Inflammatory macrophage treated with lipopolysaccharide for 4 hours (primary cell): ENCODE measurements at regions not wholly inside any gene's neighbourhood (a gene's known extent, or its start where the extent isn't known, plus 50 kb on each side); places are given as distances from the start of the nearest gene placed in this dataset.

ENCODE experiments used
- DNase-seq: peaks from one replicate; pipeline ENCODE4 v3.0.0-alpha.2; 2020

DNA sequence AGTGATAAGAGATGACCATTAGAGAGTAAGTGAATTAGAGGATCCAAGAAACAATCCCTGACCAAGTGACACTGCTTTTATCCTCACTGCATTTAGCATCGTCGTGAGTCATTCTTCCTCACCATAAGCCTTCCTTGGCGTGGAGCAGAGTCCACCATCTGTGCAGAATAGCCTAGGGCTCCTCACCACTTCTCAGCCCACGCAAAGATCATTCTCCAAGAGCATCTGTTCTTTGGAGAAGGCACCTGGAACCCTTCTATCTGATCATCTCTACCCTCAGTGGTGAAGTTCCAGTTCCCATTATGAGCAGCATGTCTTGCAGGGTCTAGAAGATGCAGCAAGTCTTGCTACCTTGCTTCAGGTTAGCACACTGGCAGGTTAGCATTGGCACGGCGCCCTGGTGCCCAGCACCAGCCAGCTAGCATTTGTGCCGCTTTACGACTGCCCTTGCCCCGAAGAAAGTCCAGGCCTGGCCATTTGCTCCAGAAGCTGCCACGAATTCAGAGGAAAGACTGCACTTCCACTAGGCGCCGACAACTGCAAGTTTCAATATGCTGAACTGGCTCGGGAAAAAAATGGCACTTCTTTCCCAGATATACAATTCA lies 225.8 kb downstream of the TTC32 start:
- no peak for DNase-seq

DNA sequence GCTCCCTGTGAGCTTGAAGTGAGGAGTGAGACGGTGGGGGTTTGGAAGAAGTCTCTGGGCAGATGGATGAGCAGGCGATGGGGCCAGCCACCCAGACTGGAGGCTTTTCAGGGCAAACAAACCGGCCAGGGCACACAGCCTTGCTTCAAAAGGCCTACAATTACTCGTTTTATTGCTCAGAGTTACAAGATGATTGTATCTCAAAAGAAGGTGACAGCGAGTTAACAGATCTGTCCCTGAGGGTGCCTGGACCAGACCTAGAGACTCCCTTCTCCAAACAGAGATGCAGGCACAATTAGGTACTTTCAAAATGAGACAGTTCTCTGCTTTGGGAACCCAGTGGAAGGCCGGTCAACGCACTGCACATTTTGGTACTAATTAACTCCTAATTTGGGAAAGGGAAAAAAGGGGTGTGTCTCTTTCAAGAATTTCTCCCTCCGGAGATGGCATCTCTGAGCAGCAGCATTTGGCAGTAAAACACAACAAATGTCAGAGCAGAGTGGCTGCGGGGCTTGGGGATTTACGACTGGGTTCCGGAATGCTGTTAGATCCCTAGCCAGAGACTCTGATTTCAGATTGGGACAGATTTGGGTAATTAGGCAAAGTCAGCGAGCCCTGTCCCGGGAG lies 226.7 kb downstream of the TTC32 start:
- no peak for DNase-seq

DNA sequence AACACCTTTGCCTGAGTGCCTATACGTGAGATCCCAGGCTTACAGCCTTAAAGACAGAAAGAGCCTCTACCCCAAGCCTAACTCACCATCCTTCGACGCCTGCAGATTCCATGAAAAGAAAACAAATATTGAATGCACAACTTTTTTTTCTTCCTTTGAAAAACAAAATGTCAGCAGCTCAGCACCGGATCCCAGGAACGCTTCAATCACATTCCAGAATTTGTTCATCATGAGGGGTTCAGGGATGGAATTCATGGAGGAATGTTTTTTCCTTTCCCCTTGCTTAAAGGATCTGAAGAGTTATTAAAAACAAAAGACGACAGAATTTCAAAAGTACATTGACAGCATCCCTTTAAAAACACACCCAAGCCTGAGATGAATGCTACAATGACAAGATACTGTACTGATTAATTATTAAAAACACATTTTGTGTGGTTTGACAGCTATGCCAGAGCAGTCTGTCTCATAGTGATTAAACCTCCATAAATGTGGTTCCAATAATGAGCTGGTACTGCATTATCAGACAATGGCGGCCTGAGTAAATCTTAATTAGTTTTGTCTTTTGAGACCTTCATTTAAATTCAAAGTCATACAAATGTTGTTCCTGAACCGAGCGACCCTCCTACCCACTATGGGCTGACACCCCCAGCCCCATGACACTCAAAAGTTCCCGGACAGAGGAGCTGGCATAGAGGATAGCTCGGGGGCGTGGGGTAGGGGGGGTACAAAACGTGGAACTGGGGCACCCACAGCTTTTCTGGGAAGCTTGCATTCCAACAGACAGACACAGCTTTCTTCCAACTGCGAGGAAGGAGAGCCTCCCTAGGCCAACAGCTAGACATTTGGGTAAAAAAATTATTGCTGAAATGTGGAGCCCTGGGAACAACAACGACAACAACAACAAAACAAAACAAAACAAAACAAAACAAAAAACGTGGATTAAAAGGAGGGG lies 227.5 kb downstream of the TTC32 start:
- DNase-seq: no peak

DNA sequence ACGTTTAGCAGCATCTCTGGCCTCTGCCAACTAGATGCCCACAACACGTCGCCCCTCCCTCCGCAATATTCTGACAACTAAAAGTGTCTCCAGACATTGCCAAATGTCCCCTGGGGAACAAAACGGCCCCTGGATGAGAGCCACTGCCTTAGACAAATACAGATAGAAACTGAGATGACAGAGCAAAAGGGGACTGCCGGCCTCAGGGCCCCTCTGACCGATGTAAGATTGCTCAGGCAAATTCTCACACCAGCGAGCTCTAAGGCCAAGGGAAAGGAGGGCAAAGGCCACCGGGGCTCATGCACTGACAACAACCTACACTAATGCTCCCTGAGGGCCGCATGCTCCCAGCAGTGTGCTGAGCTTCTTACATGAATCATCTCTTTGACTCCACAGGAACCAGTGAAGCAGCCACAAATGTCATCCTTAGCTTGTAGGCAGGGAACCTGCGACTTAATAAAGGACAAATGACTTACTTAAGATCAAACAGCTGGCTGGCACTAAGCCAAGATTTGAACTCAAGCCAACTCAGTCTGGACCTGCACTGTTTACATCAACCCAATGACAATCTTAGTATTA lies 228.5 kb downstream of the TTC32 start:
- no peak for DNase-seq

DNA sequence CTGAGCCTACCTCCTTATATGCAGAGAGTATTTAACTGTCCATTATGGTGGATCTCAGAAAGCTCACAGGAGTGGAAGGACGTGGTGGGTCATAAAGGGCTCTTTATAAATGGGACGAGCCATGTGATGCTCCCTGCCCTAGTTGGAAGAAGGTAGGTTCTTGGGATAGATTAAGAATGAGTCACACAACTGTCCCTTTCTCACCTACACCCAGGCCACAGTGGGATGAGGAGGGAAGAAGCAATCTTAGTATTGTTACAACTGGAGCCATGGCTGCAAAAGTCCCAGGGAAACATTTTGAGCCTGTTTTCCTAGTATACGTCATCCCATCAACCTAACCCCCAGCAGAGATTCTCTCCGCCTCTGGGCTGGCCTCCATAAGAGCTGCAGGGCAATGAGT lies 229.9 kb downstream of the TTC32 start:
- DNase-seq: no peak

DNA sequence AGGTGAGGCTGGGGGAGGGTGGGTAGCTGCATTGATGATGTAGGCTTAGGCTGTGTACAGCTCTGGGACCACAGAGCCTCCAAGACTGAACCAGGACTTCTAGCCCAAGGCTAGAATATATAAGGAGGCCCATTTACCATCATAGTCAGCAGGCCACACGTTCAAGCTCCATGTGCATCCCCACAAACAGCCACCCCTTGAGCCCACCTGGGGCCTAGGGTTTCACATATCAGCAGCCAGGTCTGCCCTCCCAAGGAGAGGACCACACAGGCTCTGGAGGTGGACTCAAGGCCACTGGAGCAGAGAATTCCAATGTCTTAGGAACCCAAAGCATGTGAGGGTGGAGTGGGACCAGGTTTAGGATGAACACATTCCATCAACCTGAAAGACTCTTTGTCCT lies 230.5 kb downstream of the TTC32 start:
- DNase-seq: no peak

DNA sequence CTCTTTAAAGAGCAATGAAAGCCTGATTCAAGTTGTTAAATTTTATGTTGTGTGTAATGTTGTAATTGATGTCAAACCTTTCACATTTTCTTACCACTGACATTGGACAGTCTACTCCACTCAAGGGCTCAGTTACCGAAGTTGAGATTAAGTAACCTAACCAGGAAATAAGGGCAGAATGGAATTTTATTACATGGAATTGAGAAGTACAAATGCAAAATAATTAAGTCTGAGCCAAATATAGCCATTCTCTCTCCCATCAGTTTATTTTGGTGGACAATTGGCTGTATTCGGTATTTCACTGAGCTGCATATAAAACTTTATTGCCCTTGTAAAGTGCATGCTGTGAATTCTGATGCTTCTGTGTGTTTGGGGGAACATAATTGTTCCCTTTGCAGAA lies 231.5 kb downstream of the TTC32 start:
- DNase-seq: no peak

DNA sequence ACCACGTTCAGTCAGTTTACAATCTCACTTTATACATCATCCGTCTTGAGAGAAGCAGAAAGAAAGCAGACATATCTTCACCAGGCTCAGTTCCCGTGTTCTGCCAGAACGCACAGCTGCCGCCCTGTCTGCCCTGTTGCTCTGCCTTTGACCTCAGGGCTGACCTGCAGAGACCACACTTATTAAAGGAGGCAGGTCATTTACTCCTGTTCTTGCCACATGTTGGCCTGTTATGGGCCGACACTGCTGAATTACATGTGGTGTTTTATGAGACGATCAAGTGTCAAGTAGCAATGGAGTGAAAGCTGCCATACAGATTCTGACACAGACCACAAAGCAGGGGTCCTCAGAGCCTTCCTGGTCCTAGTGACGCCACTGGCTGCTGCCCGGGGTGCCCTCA lies 232.2 kb downstream of the TTC32 start:
- no peak for DNase-seq

DNA sequence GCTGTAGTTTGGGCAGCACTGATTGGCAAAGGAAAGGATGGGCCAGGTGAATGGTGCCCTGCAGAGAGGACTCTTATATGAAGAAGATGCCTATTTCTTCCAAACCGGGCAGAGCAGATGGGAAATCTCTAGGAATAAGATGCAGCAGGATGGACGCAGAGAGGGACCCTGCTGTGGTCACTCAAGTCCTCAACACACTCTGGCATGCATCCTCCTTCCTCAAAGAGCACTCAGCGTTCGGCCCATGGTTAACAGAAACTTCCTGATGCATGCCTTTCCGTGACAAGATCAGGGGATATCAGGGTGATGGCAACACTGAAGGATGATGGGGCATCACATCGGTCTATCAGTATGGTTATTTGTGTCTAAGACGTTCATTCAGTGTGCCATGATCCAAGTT lies 232.7 kb downstream of the TTC32 start:
- DNase-seq: no peak

DNA sequence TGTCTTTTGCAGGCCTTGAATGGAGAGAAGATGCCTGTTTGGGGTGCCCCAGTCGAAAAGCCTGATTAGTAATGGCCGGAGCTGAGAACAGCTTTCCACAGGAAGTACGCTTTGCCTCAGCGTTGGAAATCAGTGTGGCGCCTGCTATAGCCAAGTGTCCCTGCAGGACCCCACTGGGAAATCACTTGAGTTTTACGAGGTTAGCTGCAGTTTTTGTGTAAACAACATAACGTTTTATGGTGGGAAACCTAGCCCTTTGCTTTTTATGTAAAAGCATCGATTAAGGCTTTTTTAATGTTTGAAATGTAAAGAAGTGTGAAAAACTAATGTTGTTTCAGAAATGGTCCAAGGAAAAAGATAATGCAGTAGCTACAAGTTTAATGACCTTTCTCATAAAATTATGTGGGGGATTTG lies 234.2 kb downstream of the TTC32 start:
- DNase-seq: no peak

DNA sequence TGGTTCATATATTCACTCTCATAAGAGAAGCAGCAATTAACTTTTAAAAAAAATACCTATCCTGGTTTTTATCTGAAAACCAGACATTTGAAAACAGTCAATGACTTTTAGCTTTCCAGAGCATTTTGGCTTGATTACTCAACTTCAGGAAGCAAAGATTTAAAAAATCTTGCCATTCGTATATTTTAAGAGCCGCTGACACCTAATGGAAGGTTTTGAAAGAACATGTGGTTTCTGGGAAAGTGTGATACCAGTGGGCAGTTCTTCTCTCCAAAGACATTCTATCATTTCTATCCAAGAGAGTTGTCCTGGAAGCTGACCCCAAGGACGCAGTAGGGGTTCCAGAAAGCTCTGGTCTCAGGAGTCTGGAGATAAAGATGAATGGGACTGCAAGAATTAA lies 234.7 kb downstream of the TTC32 start:
- DNase-seq: no peak

DNA sequence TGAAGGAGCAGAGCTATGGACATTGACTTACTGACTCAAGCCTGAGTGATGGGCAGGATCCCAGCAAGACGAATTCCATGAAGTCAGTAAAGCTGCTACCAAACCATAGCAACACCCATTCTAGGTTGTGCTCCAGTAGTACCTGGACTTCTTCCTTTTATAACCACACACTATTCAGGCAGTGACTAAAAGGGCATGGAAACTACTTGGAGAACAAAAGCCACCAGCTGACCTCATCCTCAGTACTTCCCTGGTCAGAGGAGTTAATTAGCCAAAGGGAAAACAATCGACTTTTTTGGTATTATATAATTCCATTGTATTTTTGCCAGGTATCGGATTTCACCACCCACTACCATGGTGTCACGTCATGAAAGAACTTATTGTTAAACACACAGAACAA lies 237.1 kb downstream of the TTC32 start:
- DNase-seq: no peak

DNA sequence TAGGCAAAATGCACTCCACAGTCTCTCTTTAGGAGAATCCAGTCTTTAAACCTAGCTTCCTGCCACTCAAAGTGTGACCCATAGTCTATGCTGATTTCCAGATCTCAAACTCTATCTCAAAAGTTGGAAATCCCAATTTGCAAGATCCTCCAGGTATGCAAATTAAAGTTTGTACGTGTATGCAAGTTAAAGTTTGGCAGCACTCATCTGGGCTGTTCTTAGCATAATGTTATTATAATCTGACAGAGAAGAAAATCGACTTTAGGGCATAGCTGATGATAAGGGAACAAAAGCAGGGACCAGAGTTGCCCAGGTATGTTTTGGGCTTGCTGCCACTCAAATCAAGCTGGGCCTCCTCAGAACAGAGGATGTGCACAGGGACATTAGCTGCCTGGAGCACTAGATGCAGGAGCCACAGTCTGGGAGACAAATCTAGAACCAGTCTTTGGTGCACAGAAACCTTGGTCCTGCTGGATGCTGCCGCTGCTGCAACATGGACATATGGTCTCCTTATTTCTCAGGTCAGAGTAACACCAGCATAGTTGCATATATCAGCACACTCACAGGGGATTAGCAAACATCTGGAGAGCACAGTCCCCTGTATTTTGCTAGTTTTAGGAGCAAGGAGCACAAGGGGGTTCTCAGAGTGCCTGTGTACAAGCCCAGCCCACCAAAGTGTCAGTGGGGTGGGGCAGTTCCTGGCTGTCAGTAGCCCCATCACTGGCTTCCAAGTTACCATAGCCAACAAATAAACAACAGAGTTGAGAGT lies 242.6 kb downstream of the TTC32 start:
- DNase-seq: no peak

DNA sequence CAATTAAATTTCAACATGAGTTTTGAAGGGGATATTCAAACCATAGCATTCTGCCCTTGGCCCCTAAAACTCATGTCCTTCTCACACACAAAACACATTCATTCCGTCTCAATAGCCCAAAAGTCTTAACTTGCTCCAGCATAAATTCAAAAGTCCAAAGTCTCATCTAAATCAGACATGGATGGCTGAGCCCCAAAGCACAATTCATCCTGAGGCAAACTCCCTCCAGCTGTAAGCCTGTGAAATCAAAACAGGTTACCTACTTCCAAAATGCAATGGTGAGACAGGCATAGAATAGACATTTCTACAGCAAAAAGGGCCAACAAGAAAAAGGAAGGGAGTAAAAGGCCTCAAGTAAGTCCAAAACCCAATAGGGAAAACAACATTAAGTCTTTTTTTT lies 245.8 kb downstream of the TTC32 start:
- DNase-seq: no peak

DNA sequence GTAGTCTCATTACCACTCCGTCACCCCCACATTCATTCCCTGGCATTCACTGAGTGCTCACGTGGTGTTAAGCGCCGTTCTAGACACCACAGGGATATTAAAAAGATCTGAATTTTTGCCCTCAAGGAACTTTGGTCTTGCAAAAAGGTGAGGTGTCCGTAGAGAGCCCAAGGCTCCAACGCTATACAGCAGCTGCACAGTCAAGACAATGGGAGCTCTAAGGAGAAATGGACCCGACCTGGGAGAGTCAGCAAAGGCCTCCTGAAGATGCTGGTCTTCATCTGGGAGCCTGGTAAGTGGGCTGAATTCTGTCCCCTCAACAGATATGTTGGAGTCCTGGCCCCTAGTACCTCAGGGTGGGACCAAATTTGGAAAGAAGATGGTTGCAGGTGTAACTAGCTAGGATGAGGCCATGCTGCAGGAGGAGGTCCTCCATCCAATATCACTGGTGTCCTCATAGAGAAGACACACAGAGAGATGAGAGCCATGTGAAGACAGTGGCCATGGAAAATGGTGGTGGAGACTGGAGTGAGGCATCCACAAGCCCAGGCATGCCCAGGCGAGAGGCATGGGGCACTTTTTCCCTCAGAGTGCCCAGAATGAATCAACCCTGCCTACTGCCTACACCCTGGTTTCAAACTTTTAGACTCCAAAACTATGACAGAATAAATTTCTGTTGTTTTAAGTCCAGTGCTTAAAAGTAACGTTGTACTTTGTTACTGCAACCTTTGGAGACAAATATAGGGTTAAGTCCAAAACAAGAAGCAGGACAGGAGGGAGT lies 247.3 kb downstream of the TTC32 start:
- DNase-seq: no peak

DNA sequence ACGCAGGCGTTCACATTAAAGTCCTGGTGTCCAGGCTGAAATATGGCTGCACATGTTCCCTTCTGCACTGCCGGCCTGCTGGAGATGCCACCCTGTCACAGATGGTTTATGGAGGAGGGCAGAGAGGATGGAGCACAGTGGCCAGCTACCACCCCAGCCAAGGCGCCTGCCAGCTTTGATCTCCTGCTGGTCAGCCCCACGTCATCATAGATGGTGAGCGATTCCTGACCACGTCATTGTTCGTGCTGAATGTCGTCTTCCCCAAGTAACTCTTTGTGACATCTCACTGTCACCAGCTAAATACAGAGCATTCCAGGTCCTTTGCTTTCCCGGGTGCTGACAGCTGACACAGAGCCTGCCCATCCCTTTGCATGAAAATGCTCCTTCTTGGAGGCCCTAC lies 248.3 kb downstream of the TTC32 start:
- DNase-seq: no peak

DNA sequence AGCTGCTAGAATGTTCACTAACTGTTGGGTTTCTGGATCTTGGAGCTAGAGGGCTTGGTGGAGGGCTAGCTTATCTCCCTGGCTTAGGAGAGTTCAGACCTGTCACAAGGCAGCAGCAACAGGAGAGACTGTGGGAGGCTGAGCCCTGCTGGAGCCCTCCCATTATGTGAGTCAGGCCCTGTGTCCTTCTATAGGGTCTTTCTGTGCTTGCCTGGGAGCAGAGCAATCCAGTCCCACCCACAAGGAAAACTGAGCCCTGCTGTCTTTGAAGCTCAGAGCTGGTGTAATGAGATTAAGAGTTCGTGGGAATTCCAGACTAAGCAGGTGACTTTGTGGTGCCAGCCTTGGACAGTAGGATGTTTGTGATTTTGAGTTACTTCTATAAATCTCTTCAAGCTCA lies 249.0 kb downstream of the TTC32 start:
- no peak for DNase-seq

DNA sequence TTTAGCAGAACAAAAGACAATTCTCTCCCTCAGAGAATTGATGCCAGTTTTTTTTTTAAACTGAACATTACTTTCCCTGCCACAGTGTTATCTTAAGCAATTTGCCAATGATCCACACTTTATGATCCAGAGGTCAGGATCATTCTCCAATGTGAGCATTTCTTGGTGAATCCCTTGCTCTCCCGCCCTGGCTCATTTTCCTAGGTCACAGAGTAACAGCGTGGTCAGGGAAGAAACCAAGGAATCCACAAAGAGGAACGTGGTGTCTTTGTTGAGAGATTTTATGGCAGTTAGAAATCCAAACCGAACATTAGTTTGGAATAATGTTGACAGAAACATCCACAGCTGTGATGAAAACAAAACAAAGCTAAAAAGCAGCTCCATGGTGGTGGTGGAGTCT lies 250.3 kb downstream of the TTC32 start:
- no peak for DNase-seq

DNA sequence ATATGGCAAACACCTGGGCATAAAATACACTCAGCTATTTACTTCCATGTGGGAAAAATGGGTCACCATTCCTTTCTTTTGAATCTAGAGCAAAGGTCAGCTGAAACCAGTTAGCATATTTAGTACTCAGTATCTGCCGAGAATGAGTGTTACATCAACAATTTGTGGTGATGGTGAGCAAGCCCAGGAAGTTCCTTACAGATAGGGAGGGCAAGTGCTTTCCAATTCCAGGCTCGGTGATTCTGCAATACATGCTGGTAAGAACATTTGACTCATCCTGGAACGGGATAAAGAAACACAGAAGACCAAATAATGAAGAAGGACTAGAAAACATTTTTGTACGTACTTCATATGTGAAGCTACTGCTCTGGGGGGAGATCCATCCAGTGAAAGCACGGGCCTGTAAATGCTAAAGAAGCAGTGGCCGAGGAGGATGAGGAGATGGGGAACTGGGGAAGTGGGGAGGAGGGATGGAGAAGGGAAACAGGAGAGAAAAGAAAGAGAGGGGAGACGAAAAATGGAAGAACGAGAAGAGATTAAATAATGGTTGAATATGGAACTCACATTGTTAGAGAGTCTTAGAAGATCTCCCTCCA lies 251.9 kb downstream of the TTC32 start:
- no peak for DNase-seq

DNA sequence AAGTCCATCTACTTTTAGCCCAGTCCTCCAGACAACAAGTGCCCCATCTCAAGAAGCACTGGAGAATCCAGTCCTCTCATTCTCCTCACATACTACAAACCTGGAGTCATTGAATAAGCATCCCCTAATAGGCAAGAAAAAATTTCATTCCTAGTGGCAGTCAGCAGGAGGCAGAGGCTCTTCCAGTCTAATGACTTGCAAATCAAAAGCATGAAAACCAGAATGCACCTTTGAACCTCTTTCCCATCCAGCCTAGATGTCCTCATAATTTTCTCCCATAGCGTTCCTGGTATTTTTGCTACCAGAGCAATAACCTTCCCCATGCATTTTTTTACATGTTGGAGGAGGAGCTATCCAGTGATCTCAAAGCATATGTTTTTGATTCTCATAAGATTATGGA lies 252.6 kb downstream of the TTC32 start:
- no peak for DNase-seq

DNA sequence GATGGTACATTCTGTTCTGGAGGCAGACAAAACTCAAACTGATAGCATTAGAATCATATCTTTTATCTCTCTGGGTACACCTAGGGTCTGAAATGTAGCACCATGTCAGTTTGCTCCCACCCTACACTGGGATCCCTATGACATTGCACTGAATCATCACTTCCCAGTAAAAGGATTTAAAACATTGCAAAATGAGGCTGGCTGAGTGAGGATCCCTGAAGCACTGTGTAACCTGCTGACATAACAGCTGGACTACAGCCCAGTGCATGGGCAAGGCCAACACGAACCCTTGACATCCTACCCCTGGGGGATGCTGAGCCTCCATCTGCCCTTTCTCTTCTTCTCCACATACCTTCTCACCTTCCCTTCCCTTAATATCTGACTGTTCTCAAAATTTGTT lies 253.2 kb downstream of the TTC32 start:
- DNase-seq: no peak

DNA sequence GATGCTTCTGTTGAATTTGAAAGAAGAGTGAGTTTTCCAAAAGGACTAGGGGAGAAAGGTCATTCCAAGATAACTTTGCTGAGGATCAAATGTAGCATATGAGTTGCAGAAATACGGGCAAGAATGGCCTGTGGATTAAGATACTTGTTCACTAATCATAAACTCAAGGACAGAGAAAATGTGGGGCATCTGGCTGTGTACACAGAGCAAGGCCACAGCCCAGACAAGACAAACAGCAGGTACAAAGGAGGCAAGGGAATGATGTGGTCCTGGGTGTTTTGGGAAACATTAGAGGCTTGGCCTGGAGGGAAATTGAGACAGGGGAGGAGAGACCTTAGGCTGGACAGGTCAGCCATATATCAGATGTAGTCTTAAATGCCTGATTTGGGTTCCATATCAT lies 254.8 kb downstream of the TTC32 start:
- no peak for DNase-seq
